DOHH2 (cell line): ENCODE measurements at regions not wholly inside any gene's neighbourhood (a gene's known extent, or its start where the extent isn't known, plus 50 kb on each side); places are given as distances from the start of the nearest gene placed in this dataset.

Experiments
- EZH2phosphoT487 ChIP-seq: fragments of 200-600 bp; sonication (generic); IDR thresholded peaks from 2 replicates; pipeline ENCODE4 v1.6.1; 2017; ENCODE audit warnings: borderline replicate concordance, mild to moderate bottlenecking, antibody characterized with exemption, low read length, moderate library complexity, mixed read lengths
- TF ChIP-seq, protein P1 (sequence below): fragments of 200-600 bp; sonication (generic); IDR thresholded peaks from one replicate; pipeline ENCODE4 v1.5.1; 2014; ENCODE audit warnings: antibody characterized with exemption, mild to moderate bottlenecking, low read depth, low read length; ENCODE audit not compliant: poor library complexity, severe bottlenecking

DNA sequence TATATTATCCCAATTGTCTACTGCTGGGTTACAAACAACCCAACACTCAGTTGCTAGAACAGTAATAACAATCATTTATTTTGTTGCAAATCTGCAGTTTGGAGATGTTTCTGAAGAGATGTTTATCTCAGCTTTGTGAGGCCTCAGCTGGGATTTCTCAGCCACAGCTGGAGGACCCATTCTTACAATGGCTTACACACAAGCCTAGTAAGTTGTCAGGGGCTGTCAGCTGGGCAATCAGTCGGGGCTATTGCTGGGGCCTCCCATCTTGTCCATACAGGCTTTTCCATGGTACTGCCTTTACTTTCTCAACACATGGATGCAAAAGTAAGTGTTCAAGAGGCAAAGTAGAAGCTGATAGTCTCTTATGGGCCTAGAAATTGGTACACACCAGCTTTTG, 491.7 kb upstream of the NXPH2 start:
- TF ChIP-seq, protein P1, sequence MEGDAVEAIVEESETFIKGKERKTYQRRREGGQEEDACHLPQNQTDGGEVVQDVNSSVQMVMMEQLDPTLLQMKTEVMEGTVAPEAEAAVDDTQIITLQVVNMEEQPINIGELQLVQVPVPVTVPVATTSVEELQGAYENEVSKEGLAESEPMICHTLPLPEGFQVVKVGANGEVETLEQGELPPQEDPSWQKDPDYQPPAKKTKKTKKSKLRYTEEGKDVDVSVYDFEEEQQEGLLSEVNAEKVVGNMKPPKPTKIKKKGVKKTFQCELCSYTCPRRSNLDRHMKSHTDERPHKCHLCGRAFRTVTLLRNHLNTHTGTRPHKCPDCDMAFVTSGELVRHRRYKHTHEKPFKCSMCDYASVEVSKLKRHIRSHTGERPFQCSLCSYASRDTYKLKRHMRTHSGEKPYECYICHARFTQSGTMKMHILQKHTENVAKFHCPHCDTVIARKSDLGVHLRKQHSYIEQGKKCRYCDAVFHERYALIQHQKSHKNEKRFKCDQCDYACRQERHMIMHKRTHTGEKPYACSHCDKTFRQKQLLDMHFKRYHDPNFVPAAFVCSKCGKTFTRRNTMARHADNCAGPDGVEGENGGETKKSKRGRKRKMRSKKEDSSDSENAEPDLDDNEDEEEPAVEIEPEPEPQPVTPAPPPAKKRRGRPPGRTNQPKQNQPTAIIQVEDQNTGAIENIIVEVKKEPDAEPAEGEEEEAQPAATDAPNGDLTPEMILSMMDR = no peak
- no peak for TF ChIP-seq EZH2phosphoT487
